Activated naive CD4-positive, alpha-beta T cell treated with anti-CD3 and anti-CD28 coated beads, Interleukin-2, amount 10 ng/mL, durations not matched to agents 7 days and 5 days (primary cell): ENCODE measurements at regions not wholly inside any gene's neighbourhood (a gene's known extent, or its start where the extent isn't known, plus 50 kb on each side); places are given as distances from the start of the nearest gene placed in this dataset.

Source experiments
- CTCF ChIA-PET: fragments of 350-600 bp; sonication (Branson Sonifier 250); formaldehyde crosslinking; loops from one replicate; lab custom pipeline; 2021; ENCODE audit warnings: antibody characterized with exemption; lab: Charles Lee
- DNase-seq: peaks from one replicate; pipeline ENCODE4 v3.0.0-alpha.2; 2020
- H3K27ac Mint-ChIP-seq: one replicate; pipeline ENCODE4 v1.8.0; 2021; ENCODE audit warnings: mild to moderate bottlenecking, moderate library complexity, mixed read lengths
- H3K27me3 Mint-ChIP-seq: one replicate; pipeline ENCODE4 v1.8.0; 2021; ENCODE audit warnings: mild to moderate bottlenecking, mixed read lengths
- H3K36me3 Mint-ChIP-seq: one replicate; pipeline ENCODE4 v1.8.0; 2021; ENCODE audit warnings: mixed read lengths
- H3K4me1 Mint-ChIP-seq: one replicate; pipeline ENCODE4 v1.8.0; 2021; ENCODE audit warnings: mixed read lengths
- H3K4me3 Mint-ChIP-seq: one replicate; pipeline ENCODE4 v1.8.0; 2021; ENCODE audit warnings: mild to moderate bottlenecking, moderate library complexity, mixed read lengths
- H3K9me3 Mint-ChIP-seq: one replicate; pipeline ENCODE4 v1.8.0; 2021; ENCODE audit warnings: mixed read lengths

- no peak for DNase-seq
- Mint-ChIP-seq H3K4me1 (no peaks in the 10 kb centered on the region), H3K27ac (no peak overlapping the region)
Measured at GRCh38 chr21:18460979-18461378, 57.4 kb upstream of the TMPRSS15 start.

GRCh38 chr21:18461743-18462142, 58.2 kb upstream of the TMPRSS15 start:
- peaks cover 17% of the 10 kb centered on the region for H3K9me3 Mint-ChIP-seq
- CTCF ChIA-PET, result no interaction called here
- H3K36me3 Mint-ChIP-seq, result no peaks in the 10 kb centered on the region
- H3K4me1 Mint-ChIP-seq, result no peaks in the 10 kb centered on the region
- no peak for DNase-seq
- no peak overlapping the region for H3K4me3 Mint-ChIP-seq
- no peak overlapping the region for H3K27ac Mint-ChIP-seq
- no peaks in the 10 kb centered on the region for H3K27me3 Mint-ChIP-seq

More at GRCh38 chr21:18460979-18461378, 57.4 kb upstream of the TMPRSS15 start:
- peaks cover 12% of the 10 kb centered on the region for H3K9me3 Mint-ChIP-seq
- H3K27me3 Mint-ChIP-seq, result no peaks in the 10 kb centered on the region
- CTCF ChIA-PET, result no interaction called here
- no peak overlapping the region for H3K4me3 Mint-ChIP-seq
- H3K36me3 Mint-ChIP-seq, result no peaks in the 10 kb centered on the region

DNA sequence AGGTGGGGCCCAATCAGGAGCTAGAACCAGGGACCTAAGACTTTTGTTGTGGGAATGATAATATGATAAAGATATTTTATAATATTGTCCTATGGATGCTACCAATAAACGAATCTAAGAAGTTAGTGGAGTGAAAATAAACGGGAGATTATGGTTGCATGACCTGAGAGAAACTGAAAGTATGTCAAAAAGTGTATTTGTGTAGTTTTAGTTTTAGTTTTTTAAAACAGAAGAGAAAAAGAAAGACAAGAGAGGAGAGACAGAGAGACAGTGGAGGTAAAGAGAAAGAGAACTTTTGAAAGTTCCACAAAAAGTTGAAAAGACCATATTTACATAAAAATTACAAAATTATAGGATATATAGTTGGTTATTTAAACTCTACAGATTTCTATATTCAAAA, 64.1 kb upstream of the TMPRSS15 start:
- CTCF ChIA-PET, result no interaction called here
- Mint-ChIP-seq H3K4me3 (no peak overlapping the region), H3K9me3 (peaks cover 13% of the 10 kb centered on the region), H3K4me1 (no peaks in the 10 kb centered on the region), H3K27ac (no peak overlapping the region), H3K36me3 (no peaks in the 10 kb centered on the region), H3K27me3 (no peaks in the 10 kb centered on the region)
- DNase-seq, result no peak

DNA sequence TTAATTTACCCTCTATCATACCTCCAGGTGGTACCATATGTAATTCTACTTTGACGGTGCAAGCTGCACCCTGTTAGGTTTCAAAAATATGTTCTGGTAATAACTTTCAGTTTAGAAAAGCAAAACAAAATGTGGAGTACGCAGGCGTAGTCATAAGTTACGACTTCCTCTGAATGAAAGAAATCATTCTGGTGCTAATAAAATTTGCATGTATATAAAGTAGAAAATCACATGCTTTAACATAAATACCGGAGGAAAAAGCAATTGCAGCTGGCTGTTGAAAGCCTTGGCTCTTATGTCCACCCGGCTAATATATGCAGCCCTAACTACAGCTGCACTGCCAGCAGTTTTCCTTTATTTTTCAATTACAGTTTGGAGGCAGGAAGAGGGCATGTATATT, 65.2 kb upstream of the TMPRSS15 start:
- Mint-ChIP-seq H3K27ac (no peak overlapping the region), H3K36me3 (no peaks in the 10 kb centered on the region), H3K4me1 (no peaks in the 10 kb centered on the region), H3K4me3 (no peak overlapping the region), H3K9me3 (peaks cover 10% of the 10 kb centered on the region), H3K27me3 (no peaks in the 10 kb centered on the region)
- DNase-seq, result no peak
- CTCF ChIA-PET, result no interaction called here

- H3K36me3 Mint-ChIP-seq, result no peaks in the 10 kb centered on the region
- CTCF ChIA-PET, result no interaction called here
- H3K9me3 Mint-ChIP-seq, result peaks cover 9% of the 10 kb centered on the region
- H3K4me3 Mint-ChIP-seq, result no peak overlapping the region
- H3K4me1 Mint-ChIP-seq, result no peaks in the 10 kb centered on the region
- DNase-seq, result no peak
- H3K27me3 Mint-ChIP-seq, result no peaks in the 10 kb centered on the region
- H3K27ac Mint-ChIP-seq, result no peak overlapping the region
Measured at GRCh38 chr21:18476639-18477038, 73.1 kb upstream of the TMPRSS15 start.

- H3K27ac Mint-ChIP-seq, result no peak overlapping the region
- DNase-seq, result no peak
- peaks cover 9% of the 10 kb centered on the region for H3K9me3 Mint-ChIP-seq
- no peaks in the 10 kb centered on the region for H3K27me3 Mint-ChIP-seq
- CTCF ChIA-PET, result no interaction called here
- H3K36me3 Mint-ChIP-seq, result no peaks in the 10 kb centered on the region
- H3K4me3 Mint-ChIP-seq, result no peak overlapping the region
- no peaks in the 10 kb centered on the region for H3K4me1 Mint-ChIP-seq
Measured at GRCh38 chr21:18477043-18477442, 73.5 kb upstream of the TMPRSS15 start.

GRCh38 chr21:18478513-18478912, 74.9 kb upstream of the TMPRSS15 start:
- H3K27me3 Mint-ChIP-seq, result no peaks in the 10 kb centered on the region
- H3K27ac Mint-ChIP-seq, result no peak overlapping the region
- peaks cover 9% of the 10 kb centered on the region for H3K9me3 Mint-ChIP-seq
- CTCF ChIA-PET, result no interaction called here
- no peaks in the 10 kb centered on the region for H3K36me3 Mint-ChIP-seq
- no peak for DNase-seq
- no peaks in the 10 kb centered on the region for H3K4me1 Mint-ChIP-seq
- no peak overlapping the region for H3K4me3 Mint-ChIP-seq

GRCh38 chr21:18488252-18488651, 84.7 kb upstream of the TMPRSS15 start:
- Mint-ChIP-seq H3K27ac (no peak overlapping the region), H3K36me3 (no peaks in the 10 kb centered on the region), H3K9me3 (no peaks in the 10 kb centered on the region), H3K27me3 (no peaks in the 10 kb centered on the region), H3K4me3 (no peak overlapping the region), H3K4me1 (no peaks in the 10 kb centered on the region)
- DNase-seq, result no peak
- CTCF ChIA-PET, result no interaction called here

GRCh38 chr21:18493422-18493821, 89.8 kb upstream of the TMPRSS15 start:
- Mint-ChIP-seq H3K4me1 (no peaks in the 10 kb centered on the region), H3K27ac (no peak overlapping the region), H3K27me3 (no peaks in the 10 kb centered on the region), H3K9me3 (no peaks in the 10 kb centered on the region), H3K36me3 (no peaks in the 10 kb centered on the region), H3K4me3 (no peak overlapping the region)
- CTCF ChIA-PET, result no interaction called here
- DNase-seq, result no peak

GRCh38 chr21:18495523-18495922, 91.9 kb upstream of the TMPRSS15 start:
- no peaks in the 10 kb centered on the region for H3K9me3 Mint-ChIP-seq
- no peak for DNase-seq
- H3K36me3 Mint-ChIP-seq, result no peaks in the 10 kb centered on the region
- no peak overlapping the region for H3K4me3 Mint-ChIP-seq
- H3K27ac Mint-ChIP-seq, result no peak overlapping the region
- no peaks in the 10 kb centered on the region for H3K27me3 Mint-ChIP-seq
- no peaks in the 10 kb centered on the region for H3K4me1 Mint-ChIP-seq
- CTCF ChIA-PET, result no interaction called here

GRCh38 chr21:18498431-18498830, 94.8 kb upstream of the TMPRSS15 start:
- CTCF ChIA-PET, result no interaction called here
- Mint-ChIP-seq H3K4me1 (no peaks in the 10 kb centered on the region), H3K36me3 (no peaks in the 10 kb centered on the region), H3K4me3 (no peak overlapping the region), H3K27me3 (no peaks in the 10 kb centered on the region), H3K9me3 (no peaks in the 10 kb centered on the region), H3K27ac (no peak overlapping the region)
- DNase-seq, result no peak

GRCh38 chr21:18499761-18500376, 96.3 kb upstream of the TMPRSS15 start:
- H3K4me3 Mint-ChIP-seq, result no peak overlapping the region
- H3K27me3 Mint-ChIP-seq, result no peaks in the 10 kb centered on the region
- H3K36me3 Mint-ChIP-seq, result no peaks in the 10 kb centered on the region
- DNase-seq, result peak; percentile 45
- no peaks in the 10 kb centered on the region for H3K4me1 Mint-ChIP-seq
- CTCF ChIA-PET, result interaction anchor here (0.6 kb wide), 1 partner anchor 899 kb away, joined by 3 read pairs; no protein-coding TSS in a partner anchor
- H3K9me3 Mint-ChIP-seq, result peaks cover 7% of the 10 kb centered on the region
- H3K27ac Mint-ChIP-seq, result no peak overlapping the region

DNA sequence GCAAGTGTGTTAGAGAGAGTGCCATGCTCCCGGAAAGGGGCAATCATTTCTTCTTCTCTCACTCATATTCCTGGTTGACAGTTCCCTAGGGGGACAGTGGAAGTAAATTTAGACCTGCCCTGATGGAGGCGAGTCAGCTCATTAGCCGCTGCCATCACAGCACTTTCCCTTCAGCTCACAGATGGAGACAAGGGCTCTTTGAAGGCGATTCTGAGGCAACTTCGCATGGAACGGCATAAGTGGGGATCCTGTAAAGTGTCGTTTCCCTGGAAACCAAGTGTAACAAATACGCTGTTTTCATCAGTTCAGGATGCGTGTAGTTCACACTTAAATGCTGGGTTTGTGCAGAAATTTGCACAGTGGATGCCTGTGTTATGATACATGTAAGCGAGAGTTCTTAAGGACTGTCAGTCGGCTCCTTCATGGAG, 114.5 kb upstream of the TMPRSS15 start:
- H3K36me3 Mint-ChIP-seq, result no peaks in the 10 kb centered on the region
- no peaks in the 10 kb centered on the region for H3K4me1 Mint-ChIP-seq
- CTCF ChIA-PET, result no interaction called here
- H3K27ac Mint-ChIP-seq, result no peak overlapping the region
- H3K4me3 Mint-ChIP-seq, result no peak overlapping the region
- DNase-seq, result no peak
- H3K9me3 Mint-ChIP-seq, result peaks cover 2% of the 10 kb centered on the region
- no peaks in the 10 kb centered on the region for H3K27me3 Mint-ChIP-seq

DNA sequence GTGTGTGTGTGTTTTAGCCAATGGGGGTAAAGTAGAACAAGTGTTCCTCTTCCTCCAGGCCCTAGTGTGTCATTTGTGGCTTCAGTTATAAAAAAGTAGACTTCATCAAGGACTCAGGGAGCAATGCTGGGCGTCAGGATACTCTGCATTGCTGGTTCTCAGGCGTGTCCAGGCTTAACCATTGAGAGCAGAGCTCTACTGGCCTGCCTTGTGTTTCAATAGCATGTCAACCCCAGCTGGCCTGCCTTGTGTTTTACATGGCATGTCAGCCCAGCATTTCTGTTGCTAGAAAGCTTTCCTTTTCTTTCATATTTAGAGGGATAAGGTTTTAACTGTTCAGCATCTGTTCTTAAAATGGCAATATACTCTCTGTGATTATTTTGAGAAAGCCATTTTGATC, 117.6 kb upstream of the TMPRSS15 start:
- Mint-ChIP-seq H3K36me3 (no peaks in the 10 kb centered on the region), H3K4me3 (no peak overlapping the region), H3K4me1 (no peaks in the 10 kb centered on the region), H3K27ac (no peak overlapping the region), H3K9me3 (peaks cover 2% of the 10 kb centered on the region), H3K27me3 (no peaks in the 10 kb centered on the region)
- CTCF ChIA-PET, result no interaction called here
- no peak for DNase-seq

DNA sequence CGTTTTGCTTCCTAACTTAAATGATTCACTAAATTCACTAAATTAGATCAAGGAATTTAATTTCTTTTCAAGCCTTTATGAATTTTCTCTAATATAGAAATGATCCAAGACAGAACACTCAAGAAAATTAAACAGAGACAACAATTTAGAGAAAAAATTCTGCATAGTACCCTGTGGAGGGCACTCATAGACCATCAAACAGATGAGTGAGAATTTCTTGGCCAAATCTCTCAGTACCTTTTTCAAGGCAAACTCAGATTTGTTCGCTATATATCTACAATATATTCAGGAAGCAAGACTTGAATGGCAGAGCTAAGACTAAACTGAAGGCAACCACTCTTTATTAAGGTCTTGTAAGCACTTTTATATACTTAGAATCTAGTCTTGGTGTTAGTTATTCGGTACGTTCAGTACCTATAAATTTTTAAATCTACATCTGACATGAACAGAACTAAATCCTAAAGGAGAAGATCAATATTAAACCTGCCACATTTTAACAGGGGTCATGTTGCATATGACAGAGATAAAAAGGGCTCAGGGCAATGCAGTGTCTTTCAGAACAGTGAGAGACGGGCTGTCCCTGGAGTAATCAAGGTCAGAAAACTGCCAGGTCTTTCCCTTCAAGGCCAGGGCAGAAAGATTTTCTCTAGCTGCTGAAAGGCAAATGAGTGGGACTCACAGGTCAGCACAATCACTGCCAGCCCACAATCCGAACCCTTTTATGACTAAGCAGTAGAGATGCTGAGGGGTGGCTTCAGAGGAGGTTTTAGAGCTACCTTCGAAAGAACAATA, 118.8 kb upstream of the TMPRSS15 start:
- Mint-ChIP-seq H3K27me3 (no peaks in the 10 kb centered on the region), H3K4me1 (no peaks in the 10 kb centered on the region), H3K36me3 (no peaks in the 10 kb centered on the region), H3K27ac (no peak overlapping the region), H3K9me3 (no peaks in the 10 kb centered on the region), H3K4me3 (no peak overlapping the region)
- DNase-seq, result no peak
- CTCF ChIA-PET, result no interaction called here
